MM.1S (cell line): ENCODE measurements at regions not wholly inside any gene's neighbourhood (a gene's known extent, or its start where the extent isn't known, plus 50 kb on each side); places are given as distances from the start of the nearest gene placed in this dataset.

Experiments used
- CTCF ChIP-seq: fragments of 300-600 bp; sonication (generic); IDR thresholded peaks from 2 replicates; pipeline ENCODE4 v1.5.1; 2016; ENCODE audit warnings: antibody characterized with exemption, low read length, mixed read lengths
- EZH2 ChIP-seq: fragments of 300-600 bp; sonication (generic); optimal IDR thresholded peaks from 2 replicates; pipeline ENCODE3; 2017; ENCODE audit warnings: low read depth, mild to moderate bottlenecking, antibody characterized with exemption, low read length, mixed read lengths

DNA sequence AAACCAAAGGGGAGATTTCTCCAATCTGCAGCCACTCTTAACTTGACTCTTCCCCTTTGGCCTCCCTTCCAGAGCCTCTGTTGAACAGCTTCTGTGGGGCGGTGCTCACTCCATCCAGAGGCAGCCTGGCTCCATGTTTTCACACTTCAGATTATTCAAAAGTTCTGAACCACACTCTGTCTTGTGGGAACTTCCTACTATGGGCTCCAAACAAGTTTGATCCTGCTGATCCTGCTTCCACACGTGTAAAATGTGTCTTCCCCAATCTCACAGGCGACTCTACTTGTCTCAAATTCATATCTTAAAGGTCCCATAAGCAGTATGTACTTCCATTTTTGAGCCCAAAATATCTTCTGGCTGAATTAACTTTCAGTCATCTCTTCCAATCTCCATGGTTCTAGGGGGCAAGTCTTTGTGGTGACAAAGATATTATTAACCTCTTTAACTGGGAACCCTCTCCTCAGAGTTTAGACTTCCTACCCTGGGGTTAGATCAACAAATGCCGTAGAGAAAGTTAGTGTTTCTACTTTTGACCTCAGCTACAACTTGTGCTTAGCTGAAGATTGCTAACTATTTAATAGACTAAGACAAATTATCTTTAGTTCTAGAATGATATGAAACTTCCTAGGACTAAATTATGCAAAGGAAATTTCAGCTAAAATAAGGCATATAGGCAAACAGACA, 176.3 kb upstream of the BCL6 start:
- no peak for TF ChIP-seq CTCF
- no peak for TF ChIP-seq EZH2
